NCI-H2107 treated with DMSO at 0.1 percent for 48 hours (cell line): ENCODE measurements at regions not wholly inside any gene's neighbourhood (a gene's known extent, or its start where the extent isn't known, plus 50 kb on each side); places are given as distances from the start of the nearest gene placed in this dataset.

Experiments used
- DNase-seq: peaks from one replicate; lab custom pipeline; 2025; ENCODE audit not compliant: unreplicated experiment; lab: John Stamatoyannopoulos, UW

DNA sequence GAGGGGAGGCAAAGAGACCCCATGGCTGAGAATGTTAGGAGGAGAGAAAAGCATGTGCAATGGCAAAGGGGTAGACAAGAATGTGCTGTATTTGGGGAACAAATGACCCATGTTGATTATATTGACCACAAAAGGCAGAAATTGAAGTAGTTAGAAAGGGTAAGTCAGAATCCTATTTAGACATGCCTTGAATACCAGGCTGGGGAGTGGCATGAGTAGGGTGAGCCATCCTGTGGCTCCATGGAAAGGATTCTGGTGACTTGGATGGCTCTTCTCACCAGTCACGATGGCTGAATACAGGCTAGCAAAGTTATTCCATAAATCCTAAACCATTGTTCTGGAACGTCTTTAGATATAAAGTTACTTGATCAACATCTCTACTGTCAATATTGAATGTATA, 73.4 kb upstream of the MEF2C start:
- DNase-seq, result no peak

DNA sequence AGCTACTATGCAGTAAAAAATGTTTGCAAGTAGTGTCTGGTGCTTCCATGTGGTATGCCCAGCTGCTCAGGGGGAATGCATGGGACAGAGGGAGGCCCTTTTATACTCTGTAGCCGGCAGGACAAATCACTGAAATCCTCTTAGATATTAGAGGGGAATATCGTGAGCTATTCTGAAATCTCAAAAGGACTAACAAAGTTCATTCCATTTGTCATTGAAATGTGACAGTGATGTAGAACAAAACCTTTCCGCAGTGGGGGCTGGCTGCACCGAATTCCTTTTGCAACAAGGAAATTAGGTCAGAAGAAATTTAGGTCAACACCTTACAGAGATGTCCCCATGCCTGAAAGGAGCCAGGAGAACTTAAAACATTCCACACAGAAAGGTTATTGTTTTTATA, 72.4 kb upstream of the MEF2C start:
- DNase-seq, result no peak

DNA sequence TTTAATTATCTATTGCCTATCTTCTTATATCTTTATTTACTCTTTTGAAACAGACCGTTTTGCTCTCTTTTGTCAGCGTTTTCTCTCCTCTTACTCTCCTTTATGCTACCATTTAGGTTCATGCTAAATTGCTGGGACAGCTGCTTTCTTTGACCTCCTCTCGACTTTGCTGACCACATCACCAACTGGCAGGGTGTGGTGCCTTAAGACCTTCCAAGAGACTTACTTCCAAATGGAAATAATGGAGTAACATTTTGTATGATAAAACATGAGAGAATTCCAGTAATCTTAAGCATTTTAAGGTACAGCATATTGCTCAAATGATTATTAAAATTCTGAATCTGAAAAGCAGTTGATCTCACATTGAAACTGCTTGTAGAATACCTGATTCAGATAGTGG, 71.5 kb upstream of the MEF2C start:
- DNase-seq, result no peak

DNA sequence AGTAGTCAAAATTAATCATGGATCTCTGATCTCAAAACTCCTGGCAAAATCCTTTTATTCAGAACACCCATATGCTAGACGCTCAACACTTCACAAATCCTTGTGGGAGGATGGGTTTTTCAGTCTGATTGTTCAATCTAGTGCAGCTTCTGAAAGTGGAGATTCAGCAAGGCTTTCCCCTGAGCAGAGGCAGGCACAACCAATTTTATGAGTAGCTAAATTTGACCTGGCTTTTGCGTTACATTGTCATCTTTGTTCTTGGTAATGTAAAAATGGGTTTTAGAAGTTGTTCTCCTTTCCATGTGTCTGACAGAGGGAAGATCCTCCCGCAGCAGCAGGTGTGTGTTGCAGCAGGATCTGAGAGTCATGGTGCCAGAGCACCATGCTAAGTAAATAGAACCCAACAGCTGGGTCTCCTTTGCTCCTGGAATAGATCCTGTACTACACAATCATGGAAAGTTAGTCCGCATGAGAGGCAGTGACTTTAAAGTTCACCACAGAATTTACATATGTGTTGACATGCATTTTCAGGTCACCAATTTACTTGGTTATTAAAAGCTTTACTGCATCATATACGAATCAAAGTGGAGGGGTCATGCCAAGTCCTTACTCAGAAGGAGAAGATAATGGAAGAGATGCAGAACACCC, 70.1 kb upstream of the MEF2C start:
- DNase-seq, result no peak

DNA sequence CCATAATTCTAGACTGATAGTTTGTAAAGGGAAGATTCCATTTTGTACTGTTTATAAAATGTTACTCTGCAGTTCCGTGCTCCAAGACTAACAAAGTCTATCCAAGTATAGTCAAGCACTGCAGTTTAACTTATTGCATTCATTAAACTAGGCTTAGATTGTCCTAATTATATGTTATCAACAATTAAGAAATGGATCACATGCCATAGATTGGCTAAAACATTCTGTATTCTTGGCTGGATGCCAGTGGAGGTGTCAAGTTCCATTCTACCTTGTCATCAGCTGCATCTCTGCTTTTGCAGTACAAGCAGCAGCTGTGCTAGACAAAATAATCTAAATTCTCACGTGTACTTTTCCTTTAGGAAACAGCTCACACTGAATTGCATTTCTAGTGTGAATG, 69.4 kb upstream of the MEF2C start:
- DNase-seq, result peak; percentile 49

DNA sequence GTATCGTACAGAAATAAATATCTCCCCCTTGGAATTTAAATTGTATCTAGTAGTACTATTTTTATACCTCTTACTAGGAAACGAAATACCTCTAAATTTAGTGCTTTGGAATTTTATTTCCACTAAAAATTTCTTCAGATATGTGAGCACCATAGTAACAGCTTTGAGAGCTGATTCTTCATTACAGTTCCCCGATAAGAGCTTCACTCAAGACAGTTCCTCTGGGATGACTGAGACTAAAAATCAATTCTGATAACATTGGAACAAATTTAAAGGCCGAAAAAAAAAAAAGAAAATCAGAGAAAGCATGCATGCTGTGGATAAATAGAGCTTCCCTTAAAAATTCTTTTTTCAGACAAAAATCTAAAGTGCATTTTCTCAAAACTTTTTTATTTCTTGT, 68.5 kb upstream of the MEF2C start:
- DNase-seq, result no peak

DNA sequence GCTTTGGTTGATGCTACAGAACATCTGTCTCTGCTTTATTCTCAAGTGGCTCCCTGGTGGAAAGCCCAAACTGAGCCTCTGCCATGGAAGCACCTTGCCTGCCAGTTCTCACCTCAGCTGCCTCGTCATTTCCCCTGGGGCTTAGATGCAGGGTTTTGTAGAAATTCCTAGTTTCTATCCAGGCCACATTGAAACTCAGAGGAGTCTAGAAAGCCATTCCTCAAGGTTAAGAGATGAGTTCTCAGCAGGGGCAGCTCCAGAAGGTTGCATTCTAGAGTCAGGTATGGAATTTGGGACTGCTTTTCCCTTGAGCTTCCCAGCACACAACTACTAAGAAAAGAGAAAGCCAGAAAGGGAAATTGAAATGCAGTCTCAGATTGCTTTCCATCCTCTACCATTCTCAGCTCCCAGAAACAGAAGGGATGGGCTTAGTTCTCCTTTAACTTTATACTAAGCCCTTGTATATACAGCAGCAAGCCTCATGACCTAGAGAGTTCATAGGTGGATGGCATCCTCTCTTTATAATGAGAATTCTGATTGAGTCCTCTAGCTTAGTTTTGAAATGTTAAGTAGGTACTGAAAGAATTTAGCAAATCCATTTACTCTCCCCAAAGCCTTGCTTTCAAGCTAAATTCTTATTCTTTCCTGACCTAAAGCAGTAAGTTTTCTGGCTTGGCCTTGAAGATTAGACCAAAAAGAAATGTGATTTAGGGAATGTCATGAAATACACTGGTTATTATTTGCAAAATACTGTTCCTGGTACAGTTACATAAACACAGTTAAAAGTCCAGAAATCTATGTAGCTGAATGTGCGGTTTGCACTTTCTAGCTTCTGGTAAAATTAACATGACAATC, 66.0 kb upstream of the MEF2C start:
- no peak for DNase-seq

DNA sequence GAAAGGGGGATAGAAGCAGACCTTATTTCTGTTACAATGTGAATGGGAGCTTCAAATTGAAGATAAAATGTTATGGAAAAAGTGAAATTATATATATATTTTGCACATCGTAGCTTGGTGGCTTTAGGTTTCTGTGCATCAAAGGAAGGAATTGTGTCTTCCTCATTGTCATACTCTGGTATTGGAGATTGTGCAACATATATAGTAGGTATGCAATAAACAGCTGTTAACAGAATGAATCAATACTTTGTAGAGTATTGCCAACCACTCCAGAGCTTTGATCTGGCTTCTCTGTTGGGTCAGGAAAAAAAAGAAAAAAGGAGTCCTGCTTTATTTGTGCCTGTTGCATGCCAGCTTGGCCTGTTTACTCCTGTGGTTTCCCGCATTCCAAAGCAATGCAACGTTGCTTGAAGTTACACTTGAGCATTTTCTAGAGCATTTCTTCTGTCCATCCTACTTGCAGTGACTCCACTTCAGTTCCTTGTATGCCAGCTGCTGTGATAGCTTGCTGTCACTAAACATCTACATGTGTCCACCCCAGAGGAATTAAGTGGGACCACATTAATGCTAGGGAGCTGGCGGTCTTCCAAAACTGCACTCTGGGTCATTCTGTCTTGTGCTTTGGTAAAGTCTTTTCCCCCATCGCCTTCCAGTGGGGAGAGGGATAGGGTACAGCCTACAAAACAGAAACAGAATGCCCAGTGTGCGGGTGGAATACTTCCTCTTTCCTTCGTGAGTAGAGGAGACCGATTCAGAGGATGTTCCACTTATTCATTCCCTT, 62.0 kb upstream of the MEF2C start:
- no peak for DNase-seq

DNA sequence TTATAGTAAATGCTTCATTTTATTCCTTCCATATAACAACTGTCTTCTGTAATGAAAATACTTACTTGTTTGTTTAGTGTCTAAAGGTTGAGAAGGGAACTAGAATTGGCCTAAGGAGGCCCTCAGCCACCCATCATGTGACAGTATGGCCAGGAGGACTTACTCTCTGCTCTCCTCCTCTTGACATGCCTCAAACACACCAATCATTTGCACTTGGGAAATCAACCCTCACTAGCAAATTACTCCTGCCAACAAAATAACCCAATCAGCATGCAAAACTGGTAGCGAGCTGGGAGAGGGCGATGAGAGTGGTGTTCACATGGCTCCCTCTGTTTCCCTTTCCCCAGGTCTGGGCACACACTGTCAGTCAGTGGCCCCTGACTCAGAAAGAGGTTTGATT, 58.6 kb upstream of the MEF2C start:
- no peak for DNase-seq

DNA sequence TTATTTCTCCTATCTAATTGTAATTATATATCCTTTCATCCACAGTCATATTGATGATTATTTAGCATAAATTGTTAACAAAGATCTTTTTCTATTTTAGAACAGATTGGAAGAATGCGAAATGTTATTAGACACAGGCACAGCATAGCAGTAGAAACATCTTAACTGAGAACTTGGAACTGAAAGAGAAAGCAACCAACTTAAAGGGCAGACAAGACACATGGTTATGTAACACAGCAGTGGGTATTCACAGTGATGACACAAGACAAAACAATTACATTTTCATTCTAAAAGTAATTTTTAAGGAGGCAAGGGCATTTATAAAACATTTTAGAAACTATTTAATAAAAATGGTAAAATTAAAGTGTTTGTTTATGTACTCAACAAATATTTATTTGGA, 57.7 kb upstream of the MEF2C start:
- no peak for DNase-seq

DNA sequence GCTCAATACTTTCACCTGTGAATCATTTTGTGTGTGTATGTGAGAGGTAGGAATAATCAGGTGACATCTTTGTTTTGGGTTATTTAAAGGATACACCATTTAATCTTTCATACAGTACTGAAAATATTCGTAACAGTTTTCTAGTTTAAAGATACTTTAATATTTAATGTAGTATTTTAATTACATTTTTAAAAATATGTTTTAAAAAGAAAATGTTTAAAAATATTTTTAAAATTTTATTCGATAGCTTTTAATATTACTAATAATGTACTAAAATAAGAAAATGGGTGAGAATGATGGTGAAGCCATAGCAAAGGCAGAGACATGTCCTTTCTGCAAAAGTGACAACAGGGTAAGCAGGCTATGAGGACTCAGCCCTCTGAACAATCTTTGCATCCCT, 56.3 kb upstream of the MEF2C start:
- no peak for DNase-seq

DNA sequence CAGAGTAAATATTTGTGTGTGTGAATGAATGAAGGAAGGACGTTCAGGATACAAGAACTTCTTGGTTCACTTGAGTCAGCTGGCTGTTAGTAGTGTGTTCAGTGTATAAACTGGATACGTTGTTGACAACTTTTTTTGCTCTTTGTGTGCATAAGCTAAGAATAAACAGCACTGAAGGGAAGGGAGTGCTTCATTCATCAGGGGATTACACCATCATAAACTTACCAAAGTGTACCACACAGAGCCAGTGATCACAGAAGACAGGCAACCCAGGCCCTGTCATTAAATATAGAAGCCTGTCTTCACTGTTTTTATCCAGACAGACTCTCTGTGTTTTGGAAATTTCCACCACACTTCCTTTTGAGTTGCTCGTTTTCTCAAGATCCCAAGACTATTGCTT, 55.5 kb upstream of the MEF2C start:
- no peak for DNase-seq

DNA sequence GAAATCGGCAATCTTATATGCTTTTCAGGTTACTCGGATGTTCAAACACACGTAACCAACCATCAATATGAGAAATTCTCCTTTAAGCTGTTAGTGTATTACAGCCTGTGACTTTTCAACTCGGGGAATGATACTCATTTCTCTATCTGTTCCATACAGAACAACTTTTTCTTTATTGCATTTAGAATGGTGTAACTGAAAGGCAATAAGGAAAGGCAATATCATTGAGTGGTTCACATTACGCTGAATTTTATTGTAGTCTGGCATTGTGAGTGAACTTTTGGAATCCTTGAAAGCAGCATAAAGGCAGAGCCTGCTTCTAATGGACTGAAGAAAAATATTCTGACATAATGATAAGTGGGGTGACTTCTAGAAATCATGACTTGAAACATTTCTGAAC, 54.4 kb upstream of the MEF2C start:
- DNase-seq, result no peak

DNA sequence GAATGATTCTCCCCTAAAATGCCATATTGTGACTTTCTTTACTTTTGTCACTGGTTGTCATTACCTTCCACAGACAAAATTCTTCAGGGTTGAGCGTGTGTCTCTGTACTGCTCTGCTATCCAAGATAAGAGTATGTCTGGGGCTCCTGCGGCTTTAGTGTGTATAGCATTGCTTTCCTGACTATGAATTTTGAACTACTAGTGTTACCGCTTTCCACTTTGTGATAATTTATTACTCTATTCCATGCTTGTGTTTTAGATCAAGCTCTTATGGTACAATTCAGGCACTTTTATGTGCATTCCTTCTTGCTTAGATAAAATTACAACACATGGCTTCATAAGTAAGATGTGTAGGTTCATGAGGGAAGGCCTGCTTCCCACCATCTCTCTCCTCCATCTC, 51.5 kb upstream of the MEF2C start:
- DNase-seq, result no peak
